ENCODE measurements at regions not wholly inside any gene's neighbourhood (a gene's known extent, or its start where the extent isn't known, plus 50 kb on each side); places are given as distances from the start of the nearest gene placed in this dataset.

DNA sequence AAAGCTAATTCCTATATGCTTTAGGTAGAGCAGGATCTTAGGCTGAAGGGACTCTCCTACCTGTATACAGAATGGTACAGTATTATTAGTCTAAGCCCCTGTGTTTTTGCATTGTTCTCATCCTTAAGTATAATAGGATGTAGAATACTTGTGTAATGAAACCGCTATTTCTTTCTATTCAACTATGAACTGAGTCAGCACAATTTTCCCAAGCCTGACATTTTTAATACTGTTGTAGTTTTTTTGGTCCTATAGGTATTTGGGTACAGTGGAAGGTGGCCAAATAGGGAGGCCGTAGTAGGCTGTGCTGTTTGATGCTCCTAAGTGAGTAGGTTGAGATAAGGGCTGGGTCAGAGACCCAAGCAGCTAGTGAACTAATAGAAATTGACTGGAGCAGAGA is 205.1 kb downstream of the MACC1 start:
- TF ChIP-seq EP300 (IDR thresholded peaks at IDR 0.05) (no peak), POLR2A (IDR thresholded peaks at IDR 0.05) (no peak)

Data from gastroesophageal sphincter (tissue), 2 donors.